ENCODE measurements at regions not wholly inside any gene's neighbourhood (a gene's known extent, or its start where the extent isn't known, plus 50 kb on each side); places are given as distances from the start of the nearest gene placed in this dataset.

DNA sequence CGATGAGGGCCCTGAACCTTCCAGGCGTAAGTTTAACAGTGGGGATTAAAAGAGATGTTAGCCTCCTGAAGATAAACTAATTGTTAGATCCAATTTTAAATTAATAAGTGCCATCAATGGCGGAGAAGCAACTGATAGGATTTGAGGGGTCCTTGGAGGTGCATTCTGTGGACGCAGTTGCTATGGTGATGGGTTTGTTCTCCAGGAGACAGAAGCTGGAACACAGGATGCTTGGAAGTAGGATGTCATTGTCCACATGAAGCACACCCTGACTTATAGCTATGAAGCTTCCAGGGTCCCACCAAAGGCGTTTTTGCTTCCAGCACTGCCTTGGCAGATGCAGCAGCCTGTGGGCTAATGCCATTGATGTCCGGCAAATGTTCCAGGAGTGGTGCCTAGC is 331.0 kb upstream of the IL12A start:
- Histone ChIP-seq H3K36me3 (ENCODE audit: control insufficient read depth, insufficient read depth, low read length) (no peaks in the 10 kb centered on the region), H3K9me3 (ENCODE audit: control insufficient read depth, insufficient read depth, low read length) (no peaks in the 10 kb centered on the region), H3K27me3 (ENCODE audit: control insufficient read depth, insufficient read depth, low read length) (no peaks in the 10 kb centered on the region), H3K27ac (ENCODE audit: low read length) (no peak overlapping the region), H3K4me1 (ENCODE audit: control insufficient read depth, insufficient read depth, low read length) (no peaks in the 10 kb centered on the region), H3K4me3 (ENCODE audit: low read length) (no peak overlapping the region)
- WGBS (ENCODE audit: insufficient coverage) = 83% methylated on average over 6 of the region's 6 CpGs
- no peak overlapping the region for H3K4me3 Mint-ChIP-seq
- no peaks in the 10 kb centered on the region for H3K27me3 Mint-ChIP-seq (ENCODE audit: low read depth in 2 of 2)
- ATAC-seq = no peak
- intact Hi-C loops (cut with micrococcal nuclease) = no loop called here
- H3K9me3 Mint-ChIP-seq = peaks cover 1 to 2% of the 10 kb centered on the region in 2 donors
- no peaks in the 10 kb centered on the region for H3K4me1 Mint-ChIP-seq
- no peak for DNase-seq
- H3K36me3 Mint-ChIP-seq = no peaks in the 10 kb centered on the region
- H3K27ac Mint-ChIP-seq = no peak overlapping the region
- TF ChIP-seq, protein P1, sequence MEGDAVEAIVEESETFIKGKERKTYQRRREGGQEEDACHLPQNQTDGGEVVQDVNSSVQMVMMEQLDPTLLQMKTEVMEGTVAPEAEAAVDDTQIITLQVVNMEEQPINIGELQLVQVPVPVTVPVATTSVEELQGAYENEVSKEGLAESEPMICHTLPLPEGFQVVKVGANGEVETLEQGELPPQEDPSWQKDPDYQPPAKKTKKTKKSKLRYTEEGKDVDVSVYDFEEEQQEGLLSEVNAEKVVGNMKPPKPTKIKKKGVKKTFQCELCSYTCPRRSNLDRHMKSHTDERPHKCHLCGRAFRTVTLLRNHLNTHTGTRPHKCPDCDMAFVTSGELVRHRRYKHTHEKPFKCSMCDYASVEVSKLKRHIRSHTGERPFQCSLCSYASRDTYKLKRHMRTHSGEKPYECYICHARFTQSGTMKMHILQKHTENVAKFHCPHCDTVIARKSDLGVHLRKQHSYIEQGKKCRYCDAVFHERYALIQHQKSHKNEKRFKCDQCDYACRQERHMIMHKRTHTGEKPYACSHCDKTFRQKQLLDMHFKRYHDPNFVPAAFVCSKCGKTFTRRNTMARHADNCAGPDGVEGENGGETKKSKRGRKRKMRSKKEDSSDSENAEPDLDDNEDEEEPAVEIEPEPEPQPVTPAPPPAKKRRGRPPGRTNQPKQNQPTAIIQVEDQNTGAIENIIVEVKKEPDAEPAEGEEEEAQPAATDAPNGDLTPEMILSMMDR (IDR thresholded peaks at IDR 0.05) = no peak

DNA sequence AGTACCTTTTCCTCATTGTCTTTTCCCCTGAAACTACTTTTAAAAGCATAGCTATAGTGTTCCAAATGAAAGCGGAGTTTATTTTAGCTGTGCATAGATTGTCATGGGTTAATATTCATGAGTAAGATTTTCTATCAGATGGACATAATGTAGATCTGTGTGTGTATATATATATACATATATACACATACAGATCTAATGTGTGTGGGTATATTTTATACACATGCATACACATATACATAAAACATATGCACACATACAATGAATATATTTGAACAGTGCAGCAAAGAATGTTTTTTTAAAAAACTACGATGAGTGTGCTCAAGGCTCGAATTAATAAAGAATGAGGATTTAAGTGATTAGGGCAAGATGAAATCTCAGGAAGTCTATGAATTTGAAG is 328.3 kb upstream of the IL12A start:
- H3K9me3 Mint-ChIP-seq = peaks cover 0 to 2% of the 10 kb centered on the region in 2 donors
- H3K9me3 ChIP-seq (ENCODE audit: control insufficient read depth, insufficient read depth, low read length) = no peaks in the 10 kb centered on the region
- DNase-seq (no peak), ATAC-seq (no peak)
- H3K36me3 Mint-ChIP-seq = no peaks in the 10 kb centered on the region
- WGBS (ENCODE audit: insufficient coverage) = 89% methylated on average over 2 of the region's 3 CpGs
- TF ChIP-seq, protein P1 (IDR thresholded peaks at IDR 0.05) = no peak
- H3K36me3 ChIP-seq (ENCODE audit: control insufficient read depth, insufficient read depth, low read length) = no peaks in the 10 kb centered on the region
- no peak overlapping the region for H3K27ac ChIP-seq (ENCODE audit: low read length)
- H3K4me1 Mint-ChIP-seq = no peaks in the 10 kb centered on the region
- H3K27me3 Mint-ChIP-seq (ENCODE audit: low read depth in 2 of 2) = no peaks in the 10 kb centered on the region
- no peaks in the 10 kb centered on the region for H3K27me3 ChIP-seq (ENCODE audit: control insufficient read depth, insufficient read depth, low read length)
- intact Hi-C loops (cut with micrococcal nuclease) = no loop called here
- H3K27ac Mint-ChIP-seq = no peak overlapping the region
- H3K4me3 ChIP-seq (ENCODE audit: low read length) = no peak overlapping the region
- H3K4me1 ChIP-seq (ENCODE audit: control insufficient read depth, insufficient read depth, low read length) = no peaks in the 10 kb centered on the region
- H3K4me3 Mint-ChIP-seq = no peak overlapping the region

DNA sequence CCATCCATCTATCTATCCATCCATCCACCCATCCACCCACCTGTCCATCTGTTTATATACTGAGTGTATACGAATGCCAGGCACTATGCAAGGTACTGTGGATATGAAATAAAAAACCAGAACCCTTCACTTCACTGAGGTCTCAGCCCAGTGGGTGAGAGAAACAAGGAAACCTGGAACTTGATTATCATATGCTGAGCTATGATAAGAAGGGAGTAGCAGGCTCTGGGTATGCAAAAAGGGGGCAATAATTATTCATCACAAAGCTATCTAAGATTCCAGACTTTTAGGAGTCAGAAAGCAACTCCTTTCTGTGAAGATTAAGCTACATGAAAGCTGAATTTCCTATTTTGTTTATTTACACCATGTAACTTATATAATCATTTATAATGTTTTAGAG is 327.7 kb upstream of the IL12A start:
- no peaks in the 10 kb centered on the region for H3K27me3 ChIP-seq (ENCODE audit: control insufficient read depth, insufficient read depth, low read length)
- DNase-seq (no peak), ATAC-seq (no peak)
- no peaks in the 10 kb centered on the region for H3K36me3 Mint-ChIP-seq
- peaks cover 0 to 2% of the 10 kb centered on the region in 2 donors for H3K9me3 Mint-ChIP-seq
- no peaks in the 10 kb centered on the region for H3K4me1 Mint-ChIP-seq
- H3K4me3 Mint-ChIP-seq = no peak overlapping the region
- intact Hi-C loops (cut with micrococcal nuclease) = no loop called here
- TF ChIP-seq, protein P1 (IDR thresholded peaks at IDR 0.05) = no peak
- H3K27ac Mint-ChIP-seq = no peak overlapping the region
- no peaks in the 10 kb centered on the region for H3K27me3 Mint-ChIP-seq (ENCODE audit: low read depth in 2 of 2)
- no CpG with 5 or more reads among the region's 1 CpG for WGBS (ENCODE audit: insufficient coverage)
- no peaks in the 10 kb centered on the region for H3K4me1 ChIP-seq (ENCODE audit: control insufficient read depth, insufficient read depth, low read length)
- no peaks in the 10 kb centered on the region for H3K9me3 ChIP-seq (ENCODE audit: control insufficient read depth, insufficient read depth, low read length)
- H3K4me3 ChIP-seq (ENCODE audit: low read length) = no peak overlapping the region
- no peak overlapping the region for H3K27ac ChIP-seq (ENCODE audit: low read length)
- no peaks in the 10 kb centered on the region for H3K36me3 ChIP-seq (ENCODE audit: control insufficient read depth, insufficient read depth, low read length)

DNA sequence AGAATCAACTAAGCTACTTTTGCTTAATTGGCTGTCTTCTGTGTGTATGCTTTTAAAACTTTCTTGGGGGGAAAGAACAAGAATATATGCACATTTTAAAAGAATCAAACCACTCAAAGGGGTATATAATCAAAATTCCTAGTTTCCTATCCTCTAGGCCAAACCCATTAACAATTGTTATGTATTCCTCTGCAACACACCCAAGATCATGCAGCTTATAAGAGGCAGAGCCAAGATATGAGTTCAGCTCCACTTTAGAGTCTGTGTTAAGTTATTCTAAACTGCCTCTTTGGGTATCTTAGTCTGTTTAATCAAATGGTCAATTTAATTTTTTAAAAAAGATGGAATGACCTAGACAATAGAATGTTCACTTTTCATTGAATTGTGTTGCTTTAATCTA is 326.1 kb upstream of the IL12A start:
- Mint-ChIP-seq H3K4me3 (no peak overlapping the region), H3K36me3 (no peaks in the 10 kb centered on the region), H3K9me3 (peaks cover 0 to 2% of the 10 kb centered on the region in 2 donors), H3K27me3 (ENCODE audit: low read depth in 2 of 2) (no peaks in the 10 kb centered on the region), H3K4me1 (no peaks in the 10 kb centered on the region), H3K27ac (no peak overlapping the region)
- H3K27ac ChIP-seq (ENCODE audit: low read length) = no peak overlapping the region
- ATAC-seq (no peak), DNase-seq (no peak)
- H3K36me3 ChIP-seq (ENCODE audit: control insufficient read depth, insufficient read depth, low read length) = no peaks in the 10 kb centered on the region
- H3K4me3 ChIP-seq (ENCODE audit: low read length) = no peak overlapping the region
- intact Hi-C loops (cut with micrococcal nuclease) = no loop called here
- TF ChIP-seq, protein P1 (IDR thresholded peaks at IDR 0.05) = no peak
- H3K27me3 ChIP-seq (ENCODE audit: control insufficient read depth, insufficient read depth, low read length) = no peaks in the 10 kb centered on the region
- H3K4me1 ChIP-seq (ENCODE audit: control insufficient read depth, insufficient read depth, low read length) = no peaks in the 10 kb centered on the region
- H3K9me3 ChIP-seq (ENCODE audit: control insufficient read depth, insufficient read depth, low read length) = no peaks in the 10 kb centered on the region

All from natural killer cell (primary cell).